GM21723 (cell line): ENCODE measurements at regions not wholly inside any gene's neighbourhood (a gene's known extent, or its start where the extent isn't known, plus 50 kb on each side); places are given as distances from the start of the nearest gene placed in this dataset.

Source experiments
- ATAC-seq: cut with Tn5 transposase; IDR thresholded peaks from one replicate; pipeline ENCODE4 v1.9.1; 2021; ENCODE audit warnings: mild to moderate bottlenecking, moderate library complexity; ENCODE audit not compliant: unreplicated experiment

GRCh38 chr2:217749008-217749407, 253.8 kb downstream of the TNS1 start:
- no peak for ATAC-seq

GRCh38 chr2:217746808-217747207, 256.0 kb downstream of the TNS1 start:
- no peak for ATAC-seq

GRCh38 chr2:217743966-217744761, 258.6 kb downstream of the TNS1 start:
- no peak for ATAC-seq

DNA sequence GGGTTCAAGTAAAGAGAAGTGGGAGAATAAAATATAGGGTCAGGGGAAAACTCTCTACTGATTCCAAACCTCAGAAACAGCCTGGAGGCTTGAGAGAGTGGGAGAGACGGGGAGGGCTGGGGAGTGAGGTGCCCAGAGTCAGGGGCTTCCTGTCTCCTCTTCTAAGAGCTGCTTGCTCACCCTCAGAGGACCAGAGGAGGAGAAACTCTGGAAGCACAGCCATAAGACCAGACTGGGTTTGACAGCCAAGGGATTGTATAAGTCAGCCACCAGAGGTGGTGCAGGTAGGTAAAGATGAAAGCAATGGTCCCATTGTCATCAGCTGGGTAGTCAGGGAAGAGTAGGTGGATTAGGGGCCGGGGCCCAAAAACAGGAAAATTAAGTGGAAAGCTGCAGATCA, 259.4 kb downstream of the TNS1 start:
- ATAC-seq, result no peak

DNA sequence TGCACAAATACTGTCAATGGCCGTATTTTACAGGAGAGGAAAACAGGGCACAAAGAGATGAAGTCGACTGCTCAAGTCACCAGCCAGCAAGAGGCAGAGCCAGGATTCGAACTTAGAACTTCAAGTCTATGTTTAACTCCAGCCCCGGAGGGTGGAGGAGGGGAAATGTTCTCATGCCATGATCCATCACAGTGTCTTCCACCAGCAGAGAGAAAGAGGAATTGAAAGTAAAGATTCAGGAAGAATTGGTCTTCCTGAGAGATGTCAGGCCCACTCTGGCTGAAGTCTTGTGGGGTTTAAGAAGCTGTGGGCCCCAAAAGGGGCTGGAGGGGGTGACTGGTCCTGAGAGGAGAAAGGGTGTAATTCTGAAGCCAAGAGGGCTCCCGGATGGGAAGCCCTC, 260.0 kb downstream of the TNS1 start:
- no peak for ATAC-seq

GRCh38 chr2:217742276-217742675, 260.5 kb downstream of the TNS1 start:
- no peak for ATAC-seq

GRCh38 chr2:217741381-217741955, 261.3 kb downstream of the TNS1 start:
- no peak for ATAC-seq

- ATAC-seq, result no peak
These were observed 262.0 kb downstream of the TNS1 start for GRCh38 chr2:217740756-217741155.

GRCh38 chr2:217740178-217740577, 262.6 kb downstream of the TNS1 start:
- ATAC-seq, result no peak

DNA sequence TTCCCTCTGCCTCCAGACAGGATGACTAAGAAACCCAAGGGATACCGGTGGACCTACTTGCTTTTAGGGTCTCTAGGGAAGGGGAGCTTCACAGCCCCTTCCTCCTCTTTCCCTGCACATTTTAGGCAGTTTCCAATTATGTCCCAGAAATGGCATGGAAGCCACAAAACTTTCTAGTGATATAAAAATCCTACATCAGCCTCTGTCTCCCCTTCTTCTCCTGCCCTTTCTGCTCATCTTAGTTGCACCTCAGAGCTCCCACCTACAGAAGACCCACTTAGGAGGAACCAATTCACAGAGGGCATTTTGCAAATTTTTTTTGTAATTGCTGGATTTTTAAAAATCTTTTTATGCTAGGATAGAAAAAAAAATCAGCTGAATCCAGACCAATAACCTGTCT, 263.1 kb downstream of the TNS1 start:
- no peak for ATAC-seq

DNA sequence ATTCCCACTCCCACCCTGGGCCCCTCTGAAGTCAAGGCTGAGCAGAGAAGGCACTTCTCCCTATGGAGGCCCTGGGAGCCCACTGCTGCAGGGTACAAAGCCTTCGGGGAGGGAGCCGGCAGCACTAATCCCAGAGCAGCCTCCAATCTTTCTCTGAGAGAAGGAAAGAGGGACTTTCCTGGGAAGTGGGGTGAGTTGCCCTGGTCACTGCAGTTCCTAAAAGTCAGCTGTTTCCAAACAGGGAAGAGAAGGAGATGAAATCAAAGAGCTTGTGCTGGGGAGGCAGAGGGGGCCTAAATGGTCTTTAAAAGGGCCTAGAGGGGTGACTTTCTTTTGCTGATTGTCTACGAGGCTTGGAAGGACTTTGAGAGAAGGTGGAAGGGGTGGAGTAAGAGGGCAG, 264.7 kb downstream of the TNS1 start:
- no peak for ATAC-seq

- no peak for ATAC-seq
These were observed 265.8 kb downstream of the TNS1 start for GRCh38 chr2:217736776-217737550.

GRCh38 chr2:217735899-217736298, 266.9 kb downstream of the TNS1 start:
- no peak for ATAC-seq

DNA sequence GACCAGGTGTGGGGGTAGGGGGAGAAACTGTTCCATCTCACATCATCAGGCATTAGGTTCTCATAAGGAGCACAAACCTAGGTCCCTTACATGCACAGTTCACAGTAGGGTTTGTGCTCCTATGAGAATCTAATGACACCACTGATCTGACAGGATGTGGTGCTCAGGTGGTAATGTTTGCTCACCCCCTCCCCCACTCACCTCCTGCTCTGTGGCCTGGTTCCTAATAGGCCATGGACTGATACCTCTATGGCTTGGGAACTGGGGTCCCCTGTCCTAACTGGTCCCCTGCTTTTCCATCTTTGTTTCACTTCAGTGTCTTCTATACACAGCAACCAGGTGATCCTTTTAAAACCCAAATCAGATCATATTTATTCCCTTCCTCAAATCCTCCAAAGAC, 267.8 kb downstream of the TNS1 start:
- ATAC-seq, result no peak

GRCh38 chr2:217733461-217733860, 269.3 kb downstream of the TNS1 start:
- no peak for ATAC-seq

DNA sequence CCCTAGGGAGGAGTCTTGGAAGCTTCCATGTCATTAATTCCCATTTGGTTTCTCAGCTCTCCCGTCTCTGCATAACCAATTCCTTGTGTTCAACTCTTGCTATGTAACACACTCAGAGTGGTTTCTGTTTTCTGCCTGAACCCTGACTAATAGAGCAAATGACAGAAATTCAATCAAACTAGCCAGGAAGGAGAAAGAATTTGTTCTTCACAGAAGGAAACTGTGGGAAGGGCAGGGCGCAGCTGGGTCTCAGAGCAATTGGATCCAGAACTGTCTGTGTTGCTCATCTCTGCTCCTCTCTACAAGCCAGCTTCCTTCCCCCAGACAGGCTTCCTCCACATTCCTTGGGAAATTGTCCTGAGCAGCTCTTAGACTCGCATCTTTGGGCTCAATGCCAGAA, 269.8 kb downstream of the TNS1 start:
- no peak for ATAC-seq

DNA sequence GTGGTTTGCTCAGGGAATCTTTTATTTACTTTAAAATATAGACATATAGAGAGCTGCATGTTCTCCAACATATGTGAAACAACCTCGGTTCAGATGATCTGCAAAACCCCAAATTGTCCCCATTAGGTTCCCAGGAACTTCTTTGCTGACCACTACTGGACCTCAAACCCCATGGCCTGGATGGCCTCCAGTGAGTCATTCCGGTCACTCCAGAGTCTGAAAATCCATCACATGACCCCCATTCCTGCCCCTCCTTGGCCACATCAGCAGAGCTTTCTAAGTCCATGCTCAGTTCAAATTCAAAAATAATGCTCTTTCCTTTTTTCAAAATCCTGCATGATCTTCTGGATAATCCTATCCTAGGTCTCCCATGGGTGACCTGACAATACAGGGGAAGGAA, 271.0 kb downstream of the TNS1 start:
- no peak for ATAC-seq

GRCh38 chr2:217729421-217730053, 273.3 kb downstream of the TNS1 start:
- no peak for ATAC-seq

DNA sequence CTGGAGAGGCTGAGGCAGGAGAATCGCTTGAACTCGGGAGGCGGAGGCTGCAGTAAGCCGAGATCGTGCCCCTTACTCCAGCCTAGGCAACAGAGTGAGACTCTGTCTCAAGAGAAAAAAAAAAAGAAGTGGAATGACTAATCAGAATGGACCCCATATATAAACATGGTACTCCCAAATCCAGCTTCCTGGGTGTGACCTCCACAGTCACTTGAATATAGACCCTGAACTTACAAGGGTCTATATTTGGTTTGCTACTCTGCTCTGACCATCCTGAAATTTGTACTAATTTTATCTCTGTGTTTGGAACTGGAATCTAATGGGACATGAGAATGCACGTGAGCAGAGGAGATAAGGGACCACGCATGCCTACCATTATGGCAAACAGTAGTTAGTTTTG, 275.0 kb downstream of the TNS1 start:
- ATAC-seq, result no peak

GRCh38 chr2:217725409-217725808, 277.4 kb downstream of the TNS1 start:
- ATAC-seq, result no peak

DNA sequence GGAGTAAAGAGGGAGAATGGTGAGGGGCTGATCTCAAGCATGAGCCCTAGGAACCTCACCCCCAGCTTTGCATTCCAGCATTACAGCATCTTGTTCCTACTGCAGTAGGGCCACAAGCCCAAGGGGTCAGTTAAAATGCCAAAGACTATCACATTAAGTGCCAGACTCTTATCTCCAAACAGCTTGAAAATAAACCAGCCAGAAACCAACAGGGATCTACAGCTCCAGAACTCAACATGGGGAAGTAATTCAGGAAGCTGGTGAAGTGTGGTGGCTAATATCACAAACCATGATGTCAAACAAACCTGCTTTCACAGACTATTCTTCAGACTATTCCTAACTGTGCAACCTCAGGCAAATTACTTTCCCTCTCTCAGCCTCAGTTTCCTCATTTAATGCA, 278.3 kb downstream of the TNS1 start:
- no peak for ATAC-seq

- ATAC-seq, result no peak
These were observed 278.8 kb downstream of the TNS1 start for GRCh38 chr2:217723981-217724380.
